ENCODE measurements at regions not wholly inside any gene's neighbourhood (a gene's known extent, or its start where the extent isn't known, plus 50 kb on each side); places are given as distances from the start of the nearest gene placed in this dataset.

- no peak for TF ChIP-seq CTCF (conservative IDR thresholded peaks at IDR 0.05)
- no peak for TF ChIP-seq ZFX (IDR thresholded peaks at IDR 0.05)
These were observed 161.5 kb upstream of the ZNF804B start for GRCh38 chr7:88597941-88598425.
